Endothelial cell (in vitro differentiated cells): ENCODE measurements at regions not wholly inside any gene's neighbourhood (a gene's known extent, or its start where the extent isn't known, plus 50 kb on each side); places are given as distances from the start of the nearest gene placed in this dataset.

ENCODE experiments used
- DNase-seq: peaks from one replicate; pipeline ENCODE4 v3.0.0; 2021; ENCODE audit warnings: low spot score
- H3K27ac Mint-ChIP-seq: one replicate; pipeline ENCODE4 v1.8.0; 2021; ENCODE audit warnings: mixed read lengths, inconsistent platforms; ENCODE audit not compliant: unreplicated experiment
- H3K27me3 Mint-ChIP-seq: one replicate; pipeline ENCODE4 v1.8.0; 2021; ENCODE audit warnings: mild to moderate bottlenecking, moderate library complexity, mixed read lengths, inconsistent platforms; ENCODE audit not compliant: unreplicated experiment
- H3K36me3 Mint-ChIP-seq: one replicate; pipeline ENCODE4 v1.8.0; 2021; ENCODE audit warnings: mild to moderate bottlenecking, low read depth, mixed read lengths, inconsistent platforms; ENCODE audit not compliant: unreplicated experiment
- H3K4me1 Mint-ChIP-seq: one replicate; pipeline ENCODE4 v1.8.0; 2021; ENCODE audit warnings: mild to moderate bottlenecking, mixed read lengths, inconsistent platforms; ENCODE audit not compliant: unreplicated experiment
- H3K4me3 Mint-ChIP-seq: one replicate; pipeline ENCODE4 v1.8.0; 2021; ENCODE audit warnings: mild to moderate bottlenecking, mixed read lengths, inconsistent platforms; ENCODE audit not compliant: unreplicated experiment
- H3K9me3 Mint-ChIP-seq: one replicate; pipeline ENCODE4 v1.8.0; 2021; ENCODE audit warnings: mixed read lengths, inconsistent platforms; ENCODE audit not compliant: unreplicated experiment
- TF ChIP-seq, protein P1 (sequence below): fragments of 200-600 bp; sonication (generic); IDR thresholded peaks from one replicate; pipeline ENCODE4 v1.5.0; 2021; ENCODE audit warnings: antibody characterized with exemption; ENCODE audit not compliant: unreplicated experiment

GRCh38 chr5:117456866-117457470 lies 882.3 kb upstream of the SEMA6A start:
- no peaks in the 10 kb centered on the region for H3K36me3 Mint-ChIP-seq
- no peak for DNase-seq
- H3K9me3 Mint-ChIP-seq, result peaks cover 5% of the 10 kb centered on the region
- no peak overlapping the region for H3K4me3 Mint-ChIP-seq
- no peaks in the 10 kb centered on the region for H3K27me3 Mint-ChIP-seq
- TF ChIP-seq, protein P1, sequence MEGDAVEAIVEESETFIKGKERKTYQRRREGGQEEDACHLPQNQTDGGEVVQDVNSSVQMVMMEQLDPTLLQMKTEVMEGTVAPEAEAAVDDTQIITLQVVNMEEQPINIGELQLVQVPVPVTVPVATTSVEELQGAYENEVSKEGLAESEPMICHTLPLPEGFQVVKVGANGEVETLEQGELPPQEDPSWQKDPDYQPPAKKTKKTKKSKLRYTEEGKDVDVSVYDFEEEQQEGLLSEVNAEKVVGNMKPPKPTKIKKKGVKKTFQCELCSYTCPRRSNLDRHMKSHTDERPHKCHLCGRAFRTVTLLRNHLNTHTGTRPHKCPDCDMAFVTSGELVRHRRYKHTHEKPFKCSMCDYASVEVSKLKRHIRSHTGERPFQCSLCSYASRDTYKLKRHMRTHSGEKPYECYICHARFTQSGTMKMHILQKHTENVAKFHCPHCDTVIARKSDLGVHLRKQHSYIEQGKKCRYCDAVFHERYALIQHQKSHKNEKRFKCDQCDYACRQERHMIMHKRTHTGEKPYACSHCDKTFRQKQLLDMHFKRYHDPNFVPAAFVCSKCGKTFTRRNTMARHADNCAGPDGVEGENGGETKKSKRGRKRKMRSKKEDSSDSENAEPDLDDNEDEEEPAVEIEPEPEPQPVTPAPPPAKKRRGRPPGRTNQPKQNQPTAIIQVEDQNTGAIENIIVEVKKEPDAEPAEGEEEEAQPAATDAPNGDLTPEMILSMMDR, result no peak
- H3K27ac Mint-ChIP-seq, result no peak overlapping the region
- H3K4me1 Mint-ChIP-seq, result no peaks in the 10 kb centered on the region

DNA sequence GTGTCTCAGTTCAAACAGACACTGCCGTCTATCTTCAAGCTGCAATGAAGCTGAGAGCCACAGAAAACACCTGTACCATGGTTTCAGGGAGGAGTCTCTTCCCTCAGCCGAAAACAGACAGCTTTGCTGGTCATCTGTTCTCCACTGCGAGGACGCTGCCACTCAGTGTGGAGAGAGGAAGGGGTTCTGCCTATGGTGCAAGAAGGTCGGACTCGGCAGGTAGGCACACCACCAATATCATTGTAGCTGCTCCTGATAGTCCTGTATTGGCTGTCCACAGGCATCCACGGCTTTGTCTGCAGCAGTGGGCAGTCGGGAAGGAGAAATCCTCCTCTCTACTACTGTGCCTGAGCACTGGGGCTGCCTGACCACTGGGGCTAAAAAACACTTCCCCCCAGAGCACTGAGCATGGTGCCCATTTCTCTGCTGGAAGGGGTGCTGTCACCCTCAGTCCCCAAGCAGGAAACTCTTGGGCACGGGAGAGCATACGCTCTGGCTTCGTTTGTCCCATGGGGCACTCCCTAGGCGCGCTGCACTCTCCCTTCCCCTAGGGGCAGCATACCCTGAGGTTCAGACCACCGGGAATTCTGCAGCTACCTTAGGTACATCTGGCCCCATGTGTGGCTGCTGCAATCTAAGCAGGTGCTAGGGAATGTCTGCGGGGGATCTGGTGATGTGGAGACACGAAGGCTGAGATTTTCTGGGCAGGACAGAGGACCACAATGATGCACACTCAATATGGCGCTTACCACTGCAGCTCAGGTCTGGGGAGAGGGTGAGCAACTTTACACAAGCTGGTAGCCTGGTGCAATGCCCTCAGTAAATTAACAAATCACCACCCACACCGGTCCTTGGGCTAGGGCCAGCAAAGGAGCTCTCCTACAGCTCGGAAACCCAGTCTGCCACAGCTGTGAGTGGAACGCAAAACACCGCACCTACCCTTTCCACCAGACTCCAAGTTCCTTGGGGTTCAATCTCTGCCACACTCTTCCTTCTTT lies 880.9 kb upstream of the SEMA6A start:
- H3K27me3 Mint-ChIP-seq, result no peaks in the 10 kb centered on the region
- TF ChIP-seq, protein P1, result peak; percentile 26
- H3K9me3 Mint-ChIP-seq, result peaks cover 5% of the 10 kb centered on the region
- no peaks in the 10 kb centered on the region for H3K36me3 Mint-ChIP-seq
- peak overlapping the region; percentile 80 for H3K4me3 Mint-ChIP-seq
- DNase-seq, result peak; percentile 33
- no peaks in the 10 kb centered on the region for H3K4me1 Mint-ChIP-seq
- H3K27ac Mint-ChIP-seq, result no peak overlapping the region

DNA sequence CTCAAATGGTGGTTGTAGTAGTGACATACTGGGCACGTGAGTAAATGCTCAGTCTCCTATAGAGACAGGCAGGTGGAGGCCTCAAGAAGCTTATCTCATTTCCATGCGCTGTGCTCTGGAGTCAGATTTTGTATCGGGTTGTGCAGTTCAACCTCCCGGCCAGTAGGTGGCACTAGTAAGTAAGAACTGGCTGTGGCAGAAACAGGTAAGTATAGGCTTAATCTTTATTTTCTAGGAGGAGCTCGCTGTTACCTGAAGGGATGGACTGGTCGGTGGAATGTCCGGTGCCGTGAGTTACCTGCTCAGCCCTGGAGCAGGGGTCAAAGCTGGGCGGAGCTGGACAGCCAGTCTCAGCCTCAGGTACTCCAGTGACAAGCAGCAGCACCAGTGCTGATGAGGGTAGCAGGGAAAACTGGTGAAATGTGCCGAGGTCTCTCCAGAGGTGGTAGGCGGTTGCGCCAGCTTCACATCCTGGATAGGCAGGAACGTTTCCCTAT lies 880.1 kb upstream of the SEMA6A start:
- Mint-ChIP-seq H3K4me3 (peak overlapping the region; percentile 80), H3K27me3 (peaks cover 2% of the 10 kb centered on the region), H3K27ac (no peak overlapping the region), H3K9me3 (peaks cover 5% of the 10 kb centered on the region), H3K36me3 (no peaks in the 10 kb centered on the region), H3K4me1 (no peaks in the 10 kb centered on the region)
- peak; percentile 48 for DNase-seq
- TF ChIP-seq, protein P1, result peak; percentile 85

- TF ChIP-seq, protein P1, result no peak
- H3K4me1 Mint-ChIP-seq, result peaks cover 4% of the 10 kb centered on the region
- H3K36me3 Mint-ChIP-seq, result no peaks in the 10 kb centered on the region
- H3K27ac Mint-ChIP-seq, result no peak overlapping the region
- H3K9me3 Mint-ChIP-seq, result no peaks in the 10 kb centered on the region
- no peak for DNase-seq
- H3K27me3 Mint-ChIP-seq, result no peaks in the 10 kb centered on the region
- H3K4me3 Mint-ChIP-seq, result no peak overlapping the region
Observed at GRCh38 chr5:117436846-117437245, 862.2 kb upstream of the SEMA6A start.

DNA sequence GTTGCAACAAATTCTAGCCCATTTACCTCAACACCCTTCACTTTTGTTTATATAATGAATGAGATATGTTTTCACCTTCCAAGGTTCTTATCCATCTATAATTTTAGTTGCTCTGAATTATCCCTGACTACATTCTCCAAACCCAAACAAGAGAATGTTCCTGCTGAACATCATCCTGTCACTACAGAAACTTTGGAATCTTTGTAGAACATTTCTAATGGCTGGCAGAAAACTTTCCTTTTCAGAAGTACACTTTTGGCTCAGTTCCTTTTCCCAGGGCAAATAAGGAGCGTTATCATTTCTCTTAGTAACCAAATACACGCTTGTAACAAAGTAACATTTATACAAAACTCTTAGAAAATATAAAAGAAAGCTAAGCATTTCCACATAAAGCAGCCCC lies 860.6 kb upstream of the SEMA6A start:
- Mint-ChIP-seq H3K4me3 (no peak overlapping the region), H3K4me1 (peaks cover 4% of the 10 kb centered on the region), H3K27ac (no peak overlapping the region), H3K36me3 (no peaks in the 10 kb centered on the region), H3K9me3 (no peaks in the 10 kb centered on the region), H3K27me3 (no peaks in the 10 kb centered on the region)
- DNase-seq, result no peak
- TF ChIP-seq, protein P1, result no peak
